HUES48 (cell line): ENCODE measurements at regions not wholly inside any gene's neighbourhood (a gene's known extent, or its start where the extent isn't known, plus 50 kb on each side); places are given as distances from the start of the nearest gene placed in this dataset.

ENCODE experiments used
- H3K27ac ChIP-seq: one replicate; pipeline ENCODE4 v1.7.0; 2013; ENCODE audit warnings: low read depth, low read length, inconsistent platforms
- H3K27me3 ChIP-seq: 2 replicates; pipeline ENCODE4 v1.6.1; 2013; ENCODE audit warnings: mild to moderate bottlenecking, low read length; ENCODE audit not compliant: control insufficient read depth, insufficient read depth
- H3K36me3 ChIP-seq: 2 replicates; pipeline ENCODE4 v1.6.1; 2013; ENCODE audit warnings: low read length; ENCODE audit not compliant: control insufficient read depth, insufficient read depth
- H3K4me1 ChIP-seq: 2 replicates; pipeline ENCODE4 v1.6.1; 2013; ENCODE audit warnings: mild to moderate bottlenecking, low read length; ENCODE audit not compliant: control insufficient read depth, insufficient read depth
- H3K4me3 ChIP-seq: 2 replicates; pipeline ENCODE4 v1.5.1; 2013; ENCODE audit warnings: mild to moderate bottlenecking, low read depth, low read length
- H3K9ac ChIP-seq: 2 replicates; pipeline ENCODE4 v1.6.1; 2013; ENCODE audit warnings: mild to moderate bottlenecking, low read depth, low read length, moderate library complexity
- H3K9me3 ChIP-seq: 2 replicates; pipeline ENCODE4 v1.6.1; 2013; ENCODE audit warnings: low read length; ENCODE audit not compliant: control insufficient read depth, insufficient read depth

DNA sequence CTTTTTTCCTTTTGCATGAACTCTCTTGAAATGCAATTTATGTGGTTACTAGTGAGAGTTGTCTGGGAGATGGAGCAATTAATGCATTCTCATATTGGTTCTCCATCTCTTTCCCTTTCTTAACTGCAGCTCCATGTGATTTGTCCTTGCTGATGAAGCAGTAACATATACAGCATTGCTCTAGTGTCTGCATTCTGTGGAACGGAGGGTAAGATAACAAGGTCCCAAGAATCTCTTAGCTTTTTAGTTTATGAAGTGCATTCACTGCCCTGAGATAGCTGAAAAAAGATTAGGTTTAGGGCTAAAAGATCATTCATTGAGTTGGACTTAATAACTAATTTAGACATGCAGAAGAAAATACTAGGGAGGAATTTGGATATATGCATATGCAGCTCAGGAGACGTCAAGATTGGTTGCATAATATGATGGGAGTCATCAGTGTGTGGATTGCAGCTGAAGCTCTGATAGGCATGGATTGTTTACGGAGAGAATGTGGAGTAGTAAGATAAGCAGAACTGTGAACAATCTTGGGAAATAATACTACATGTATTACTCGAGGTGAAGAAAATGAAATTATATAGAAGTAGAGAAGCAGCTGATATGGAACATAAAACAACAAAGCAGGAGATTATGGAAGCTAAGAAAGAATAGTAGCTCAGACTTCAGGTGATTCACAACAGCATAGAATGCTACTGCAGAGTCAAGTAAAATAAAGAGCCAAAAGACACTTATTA, 404.7 kb downstream of the ARL4A start:
- H3K9me3 ChIP-seq: no peaks in the 10 kb centered on the region
- H3K36me3 ChIP-seq: no peaks in the 10 kb centered on the region
- no peaks in the 10 kb centered on the region for H3K4me1 ChIP-seq
- no peak overlapping the region for H3K9ac ChIP-seq
- H3K27ac ChIP-seq: no peak overlapping the region
- no peaks in the 10 kb centered on the region for H3K27me3 ChIP-seq
- H3K4me3 ChIP-seq: no peak overlapping the region

DNA sequence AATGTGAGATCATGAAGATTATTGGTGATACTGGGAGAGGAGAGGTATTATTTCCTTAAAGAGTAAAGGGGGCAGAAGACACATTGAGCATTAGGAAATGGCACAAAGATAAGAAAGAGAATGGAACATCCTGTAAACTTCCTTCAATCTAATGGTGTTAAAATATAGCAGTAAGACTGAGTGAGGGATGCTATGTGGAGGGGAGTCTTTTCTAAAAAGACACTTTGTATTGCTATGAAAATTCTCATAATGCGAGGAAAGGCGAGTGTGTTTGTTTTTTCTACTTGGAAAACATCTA, 405.2 kb downstream of the ARL4A start:
- Histone ChIP-seq H3K27me3 (no peaks in the 10 kb centered on the region), H3K4me3 (no peak overlapping the region), H3K36me3 (no peaks in the 10 kb centered on the region), H3K9me3 (no peaks in the 10 kb centered on the region), H3K9ac (no peak overlapping the region), H3K4me1 (no peaks in the 10 kb centered on the region), H3K27ac (no peak overlapping the region)

DNA sequence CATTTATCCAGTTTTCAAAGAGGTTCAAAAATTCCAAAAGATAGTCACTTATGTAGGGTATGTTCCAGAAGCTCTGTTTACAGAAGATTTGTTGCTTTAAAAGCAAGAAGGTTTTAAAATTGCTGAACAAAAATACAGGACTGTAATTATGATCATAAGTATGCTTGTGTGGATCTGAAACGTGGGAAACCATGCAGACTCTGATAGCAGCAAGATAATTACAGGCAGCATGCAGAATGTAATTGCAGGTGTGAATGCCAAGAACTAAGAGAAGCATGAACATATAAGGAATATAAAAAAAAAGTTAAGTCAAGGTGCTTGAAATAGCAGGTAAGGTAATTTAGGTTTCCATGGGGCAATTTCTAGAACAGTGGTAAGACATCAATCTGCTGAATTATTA, 405.7 kb downstream of the ARL4A start:
- H3K9me3 ChIP-seq: no peaks in the 10 kb centered on the region
- no peak overlapping the region for H3K27ac ChIP-seq
- no peak overlapping the region for H3K9ac ChIP-seq
- no peaks in the 10 kb centered on the region for H3K36me3 ChIP-seq
- no peaks in the 10 kb centered on the region for H3K4me1 ChIP-seq
- H3K4me3 ChIP-seq: no peak overlapping the region
- no peaks in the 10 kb centered on the region for H3K27me3 ChIP-seq

DNA sequence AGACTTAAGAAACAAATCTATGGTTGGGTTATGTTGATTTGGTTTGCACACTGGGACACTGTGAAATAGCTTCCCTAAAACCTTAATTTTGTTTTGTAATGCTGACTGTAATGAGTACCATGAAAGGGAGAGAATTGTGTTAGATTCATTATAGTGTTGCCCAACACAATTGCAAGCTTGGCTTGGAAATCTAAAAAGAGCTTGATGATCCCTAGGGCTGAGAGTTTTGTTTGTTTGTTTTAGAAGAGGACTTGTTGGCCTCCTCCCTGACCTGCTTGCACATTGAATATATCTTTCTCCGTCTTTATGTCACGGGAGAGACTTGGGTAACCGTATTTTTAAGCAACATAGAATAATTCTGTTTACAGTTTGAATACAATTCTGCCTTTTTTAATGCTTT, 410.1 kb downstream of the ARL4A start:
- Histone ChIP-seq H3K4me3 (no peak overlapping the region), H3K4me1 (no peaks in the 10 kb centered on the region), H3K27me3 (no peaks in the 10 kb centered on the region), H3K27ac (no peak overlapping the region), H3K9me3 (no peaks in the 10 kb centered on the region), H3K9ac (no peak overlapping the region), H3K36me3 (no peaks in the 10 kb centered on the region)

DNA sequence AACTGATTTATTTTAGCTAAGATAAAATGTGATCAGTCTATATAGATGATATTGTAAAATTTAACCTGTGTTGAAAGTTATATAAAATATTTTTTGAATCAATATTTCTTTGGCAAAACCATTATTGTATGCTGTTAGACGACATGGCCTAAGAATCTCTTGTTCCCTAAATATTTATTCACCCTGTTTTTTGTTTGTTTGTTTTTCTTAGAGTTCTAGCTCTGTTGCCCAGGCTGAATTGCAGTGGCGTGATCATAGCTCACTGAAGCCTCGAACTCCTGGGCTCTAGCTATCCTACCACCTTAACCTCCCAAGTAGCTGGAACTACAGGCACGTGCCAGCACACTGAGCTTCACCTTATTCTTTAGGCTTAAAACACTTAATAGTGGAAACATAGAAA, 410.7 kb downstream of the ARL4A start:
- H3K36me3 ChIP-seq: no peaks in the 10 kb centered on the region
- no peaks in the 10 kb centered on the region for H3K27me3 ChIP-seq
- H3K4me1 ChIP-seq: no peaks in the 10 kb centered on the region
- H3K9ac ChIP-seq: no peak overlapping the region
- no peaks in the 10 kb centered on the region for H3K9me3 ChIP-seq
- no peak overlapping the region for H3K4me3 ChIP-seq
- H3K27ac ChIP-seq: no peak overlapping the region

DNA sequence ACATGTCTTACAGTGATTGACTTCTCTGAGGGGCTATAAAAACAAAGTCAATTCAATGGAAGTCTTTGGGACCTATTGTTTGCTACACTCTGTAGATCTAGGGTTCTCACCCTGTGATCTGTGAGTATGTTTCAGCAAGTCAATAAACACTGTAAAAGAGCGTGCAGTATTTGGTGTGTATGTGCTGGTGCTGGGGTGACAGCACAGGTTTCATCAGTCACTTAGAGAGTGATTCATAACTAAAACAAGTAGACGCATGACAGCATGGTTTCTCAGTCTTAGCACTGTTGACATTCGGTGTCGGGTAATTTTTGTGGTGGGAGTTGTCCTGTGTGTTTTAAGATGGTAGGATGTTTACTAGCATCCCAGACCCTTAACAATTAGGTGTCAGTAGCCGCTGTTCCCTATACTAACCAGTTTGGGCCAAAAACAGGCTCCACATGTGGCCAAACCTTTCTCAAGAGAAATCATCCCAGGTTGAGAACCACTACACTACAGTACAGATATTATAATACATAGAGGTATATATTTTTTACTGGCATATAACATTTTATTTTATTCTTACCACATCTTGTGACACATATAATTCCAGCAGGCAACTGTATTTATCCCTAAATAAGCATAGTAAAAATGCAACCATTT, 411.8 kb downstream of the ARL4A start:
- Histone ChIP-seq H3K27ac (no peak overlapping the region), H3K4me1 (no peaks in the 10 kb centered on the region), H3K9me3 (peaks cover 4% of the 10 kb centered on the region; the same call in 1 of the 2 replicates), H3K36me3 (no peaks in the 10 kb centered on the region), H3K9ac (no peak overlapping the region), H3K4me3 (no peak overlapping the region), H3K27me3 (no peaks in the 10 kb centered on the region)

DNA sequence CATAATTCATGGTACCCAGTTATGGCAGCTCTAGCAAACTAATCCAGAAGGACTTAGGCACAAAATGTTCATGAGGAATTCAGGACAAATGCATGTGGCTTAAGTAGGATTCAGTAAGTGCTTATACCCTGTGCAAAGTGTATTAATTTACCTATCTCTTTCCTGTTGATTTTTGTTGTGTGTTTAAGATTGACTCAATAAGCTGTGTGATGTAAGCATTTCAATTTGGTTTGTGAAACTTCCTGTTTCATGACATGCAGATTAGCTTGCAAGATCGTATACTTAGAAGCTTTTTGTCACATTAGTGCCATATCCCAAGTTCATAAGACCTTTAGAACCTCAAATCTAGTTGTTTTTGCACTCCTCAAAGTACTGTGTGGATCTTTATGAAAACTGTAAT, 416.7 kb downstream of the ARL4A start:
- Histone ChIP-seq H3K9ac (no peak overlapping the region), H3K4me1 (no peaks in the 10 kb centered on the region), H3K36me3 (no peaks in the 10 kb centered on the region), H3K27ac (no peak overlapping the region), H3K4me3 (no peak overlapping the region), H3K27me3 (no peaks in the 10 kb centered on the region), H3K9me3 (peaks cover 4% of the 10 kb centered on the region; the same call in 1 of the 2 replicates)

DNA sequence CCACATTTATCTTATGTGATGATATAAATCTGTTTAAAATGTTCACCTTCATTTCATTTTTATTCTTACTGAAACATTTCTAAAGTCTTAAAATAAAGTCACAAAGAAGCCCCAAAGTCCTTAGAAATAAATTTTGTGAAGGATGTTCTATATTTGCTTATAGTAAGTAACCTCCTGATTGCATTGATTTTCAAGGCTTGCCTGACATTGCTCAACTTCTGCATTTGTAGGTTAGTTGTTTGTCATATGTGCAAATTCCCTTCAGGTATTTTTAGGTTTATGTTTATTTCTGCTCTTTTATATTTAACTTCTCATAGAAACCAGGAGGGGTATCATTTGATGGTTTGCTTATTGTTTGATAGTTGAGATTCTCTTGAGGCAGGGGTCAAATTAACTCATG, 417.8 kb downstream of the ARL4A start:
- Histone ChIP-seq H3K27me3 (no peaks in the 10 kb centered on the region), H3K27ac (no peak overlapping the region), H3K36me3 (no peaks in the 10 kb centered on the region), H3K9me3 (peaks cover 6% of the 10 kb centered on the region; the same call in 1 of the 2 replicates), H3K9ac (no peak overlapping the region), H3K4me3 (no peak overlapping the region), H3K4me1 (no peaks in the 10 kb centered on the region)

DNA sequence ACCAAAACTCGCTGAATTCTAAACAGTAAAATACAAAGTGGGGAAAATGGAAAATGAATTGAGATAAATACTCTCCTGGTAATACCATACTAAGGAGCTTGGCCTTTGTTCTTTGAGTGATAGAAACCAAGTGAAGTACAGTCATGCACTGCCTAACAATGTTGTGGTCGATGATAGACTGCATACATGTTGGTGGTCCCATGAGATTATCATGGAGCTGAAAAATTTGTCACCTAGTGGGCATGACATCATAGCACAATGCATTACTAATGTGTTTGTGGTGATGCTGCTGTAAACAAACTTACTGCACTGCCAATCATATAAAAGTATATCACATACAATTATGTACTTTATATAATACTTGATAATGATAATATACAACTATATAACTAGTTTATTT, 419.1 kb downstream of the ARL4A start:
- H3K27me3 ChIP-seq: no peaks in the 10 kb centered on the region
- H3K36me3 ChIP-seq: no peaks in the 10 kb centered on the region
- H3K4me1 ChIP-seq: no peaks in the 10 kb centered on the region
- no peak overlapping the region for H3K4me3 ChIP-seq
- peaks cover 6% of the 10 kb centered on the region for H3K9me3 ChIP-seq
- H3K27ac ChIP-seq: no peak overlapping the region
- H3K9ac ChIP-seq: no peak overlapping the region

DNA sequence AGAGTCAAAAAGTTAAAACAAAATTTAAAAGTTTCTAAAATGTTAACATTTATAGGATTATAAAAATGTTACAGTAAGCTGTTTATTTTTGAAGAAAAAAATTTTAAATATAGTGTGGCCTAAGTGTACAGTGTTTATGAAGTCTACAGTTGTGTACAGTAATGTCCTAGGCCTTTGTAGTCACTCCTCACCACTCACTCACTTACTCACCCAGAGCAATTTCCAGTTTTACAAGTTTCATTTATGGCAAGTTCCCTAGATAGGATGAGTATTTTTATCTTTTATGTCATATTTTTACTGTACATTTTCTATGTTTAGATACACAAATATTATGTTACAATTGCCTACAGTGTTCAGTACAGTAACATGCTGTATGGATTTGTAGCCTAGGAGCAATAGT, 419.9 kb downstream of the ARL4A start:
- Histone ChIP-seq H3K4me3 (no peak overlapping the region), H3K27ac (no peak overlapping the region), H3K36me3 (no peaks in the 10 kb centered on the region), H3K4me1 (no peaks in the 10 kb centered on the region), H3K9me3 (peaks cover 6% of the 10 kb centered on the region), H3K27me3 (no peaks in the 10 kb centered on the region), H3K9ac (no peak overlapping the region)

DNA sequence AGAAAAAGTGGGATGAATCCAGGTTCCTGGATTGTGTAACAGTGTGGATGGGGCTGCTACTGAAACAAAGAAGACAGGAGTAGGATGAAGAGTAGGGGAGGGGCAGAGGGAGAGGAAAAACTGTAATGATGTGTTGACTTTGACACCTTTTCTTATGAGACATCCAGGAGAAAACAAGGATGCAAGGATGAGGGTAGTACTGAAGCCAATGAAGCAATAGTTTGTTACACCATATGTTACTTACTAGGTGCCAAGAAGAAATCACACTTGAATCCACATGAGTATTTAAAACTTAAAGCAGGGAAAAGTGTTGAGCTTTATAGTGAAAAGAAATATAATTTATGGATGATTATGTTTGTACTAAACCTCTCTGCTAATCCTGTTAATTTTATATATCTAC, 420.6 kb downstream of the ARL4A start:
- H3K27ac ChIP-seq: no peak overlapping the region
- no peak overlapping the region for H3K9ac ChIP-seq
- H3K4me1 ChIP-seq: no peaks in the 10 kb centered on the region
- no peaks in the 10 kb centered on the region for H3K27me3 ChIP-seq
- H3K9me3 ChIP-seq: peaks cover 6% of the 10 kb centered on the region
- no peak overlapping the region for H3K4me3 ChIP-seq
- H3K36me3 ChIP-seq: no peaks in the 10 kb centered on the region
